K562 (cell line): ENCODE measurements at regions not wholly inside any gene's neighbourhood (a gene's known extent, or its start where the extent isn't known, plus 50 kb on each side); places are given as distances from the start of the nearest gene placed in this dataset.

Experiments used
- CTCF ChIP-seq, 3 experiments: IDR thresholded peaks in 2 of 3; conservative IDR thresholded peaks in 1 of 3; 2 replicates each; pipeline ENCODE4 v1.5.1; 2011 to 2012; ENCODE audit warnings: low read length in 3 of 3, mild to moderate bottlenecking in 3 of 3, control low read depth in 2 of 3, improper control_type of control experiment in 1 of 3, inconsistent platforms in 1 of 3, low read depth in 1 of 3, mixed read lengths in 1 of 3, moderate library complexity in 1 of 3; ENCODE audit not compliant: insufficient read depth in 2 of 3
- CXXC5 ChIP-seq: fragments of 250-450 bp; sonication (Bioruptor Pico); IDR thresholded peaks from 2 replicates; pipeline ENCODE4 v1.8.0; 2022; ENCODE audit warnings: inconsistent platforms, mild to moderate bottlenecking, moderate library complexity
- HBP1 ChIP-seq: fragments of 450-650 bp; formaldehyde crosslinking; IDR thresholded peaks from 2 replicates; pipeline ENCODE4 v1.4.0; 2022; ENCODE audit warnings: missing genetic modification characterization
- POLR2A ChIP-seq: fragments of 450-650 bp; conservative IDR thresholded peaks from 2 replicates; pipeline ENCODE4 v1.6.1; 2016
- STAT5A ChIP-seq: IDR thresholded peaks from 2 replicates; pipeline ENCODE4 v1.6.1; 2012; ENCODE audit warnings: low read length, inconsistent platforms, borderline replicate concordance
- ZNF146 ChIP-seq: IDR thresholded peaks from one replicate; pipeline ENCODE4 v1.6.1; 2018; ENCODE audit warnings: missing compliant biosample characterization; ENCODE audit not compliant: unreplicated experiment
- ZNF324 ChIP-seq: fragments of 250-450 bp; sonication (Bioruptor Pico); IDR thresholded peaks from 2 replicates; pipeline ENCODE4 v1.4.0; 2020; ENCODE audit warnings: mild to moderate bottlenecking
- TF ChIP-seq, protein P1 (sequence below), 2 experiments: fragments of 450-650 bp; formaldehyde crosslinking in 1 of 2; IDR thresholded peaks; 2 replicates each; pipeline versions ENCODE4 v1.4.0 to v1.6.1; 2014 to 2020; ENCODE audit warnings: mild to moderate bottlenecking in 2 of 2, borderline replicate concordance in 1 of 2, low read depth in 1 of 2

DNA sequence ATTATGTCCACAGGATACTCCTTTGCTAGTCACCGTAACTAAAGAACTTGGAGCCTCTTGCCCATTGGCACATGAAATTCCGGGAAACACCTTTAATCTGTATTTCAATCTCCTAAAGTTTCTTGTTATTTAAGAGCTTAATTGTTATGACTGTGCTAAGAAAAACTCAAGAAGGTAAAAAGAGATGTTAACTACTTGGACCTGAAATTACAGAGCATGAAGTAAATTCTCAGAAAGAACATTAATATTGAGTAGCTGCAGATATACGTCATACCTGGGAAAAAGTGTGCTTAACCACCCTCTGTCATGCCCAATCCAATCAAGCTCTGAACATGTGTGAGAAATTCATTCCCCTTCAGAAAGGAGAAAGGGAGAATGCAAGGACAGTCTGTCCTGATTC lies 394.9 kb upstream of the PTGER4 start:
- TF ChIP-seq, protein P1, sequence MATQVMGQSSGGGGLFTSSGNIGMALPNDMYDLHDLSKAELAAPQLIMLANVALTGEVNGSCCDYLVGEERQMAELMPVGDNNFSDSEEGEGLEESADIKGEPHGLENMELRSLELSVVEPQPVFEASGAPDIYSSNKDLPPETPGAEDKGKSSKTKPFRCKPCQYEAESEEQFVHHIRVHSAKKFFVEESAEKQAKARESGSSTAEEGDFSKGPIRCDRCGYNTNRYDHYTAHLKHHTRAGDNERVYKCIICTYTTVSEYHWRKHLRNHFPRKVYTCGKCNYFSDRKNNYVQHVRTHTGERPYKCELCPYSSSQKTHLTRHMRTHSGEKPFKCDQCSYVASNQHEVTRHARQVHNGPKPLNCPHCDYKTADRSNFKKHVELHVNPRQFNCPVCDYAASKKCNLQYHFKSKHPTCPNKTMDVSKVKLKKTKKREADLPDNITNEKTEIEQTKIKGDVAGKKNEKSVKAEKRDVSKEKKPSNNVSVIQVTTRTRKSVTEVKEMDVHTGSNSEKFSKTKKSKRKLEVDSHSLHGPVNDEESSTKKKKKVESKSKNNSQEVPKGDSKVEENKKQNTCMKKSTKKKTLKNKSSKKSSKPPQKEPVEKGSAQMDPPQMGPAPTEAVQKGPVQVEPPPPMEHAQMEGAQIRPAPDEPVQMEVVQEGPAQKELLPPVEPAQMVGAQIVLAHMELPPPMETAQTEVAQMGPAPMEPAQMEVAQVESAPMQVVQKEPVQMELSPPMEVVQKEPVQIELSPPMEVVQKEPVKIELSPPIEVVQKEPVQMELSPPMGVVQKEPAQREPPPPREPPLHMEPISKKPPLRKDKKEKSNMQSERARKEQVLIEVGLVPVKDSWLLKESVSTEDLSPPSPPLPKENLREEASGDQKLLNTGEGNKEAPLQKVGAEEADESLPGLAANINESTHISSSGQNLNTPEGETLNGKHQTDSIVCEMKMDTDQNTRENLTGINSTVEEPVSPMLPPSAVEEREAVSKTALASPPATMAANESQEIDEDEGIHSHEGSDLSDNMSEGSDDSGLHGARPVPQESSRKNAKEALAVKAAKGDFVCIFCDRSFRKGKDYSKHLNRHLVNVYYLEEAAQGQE (IDR thresholded peaks at IDR 0.05; ENCODE audit: borderline replicate concordance): no peak
- TF ChIP-seq, protein P1 (CRISPR knock-in tag; IDR thresholded peaks at IDR 0.05; ENCODE audit: low read depth): no peak
- TF ChIP-seq CXXC5: no peak
- no peak for TF ChIP-seq POLR2A
- TF ChIP-seq CTCF (IDR thresholded peaks at IDR 0.05 in 2 of 3, conservative IDR thresholded peaks at IDR 0.05 in 1 of 3; ENCODE audit: insufficient read depth in 2 of 3, low read depth in 1 of 3, low read length in 3 of 3): no peak
- TF ChIP-seq STAT5A: no peak
- TF ChIP-seq HBP1: no peak
- no peak for TF ChIP-seq ZNF146 (CRISPR knock-in tag)
- TF ChIP-seq ZNF324 (CRISPR knock-in tag): no peak
